Peyer's patch (tissue), 4 donors: ENCODE measurements at regions not wholly inside any gene's neighbourhood (a gene's known extent, or its start where the extent isn't known, plus 50 kb on each side); places are given as distances from the start of the nearest gene placed in this dataset.

Experiments
- CTCF ChIP-seq, 6 experiments: fragments of 450-650 bp in 4 of 6; fragments of 200-600 bp in 2 of 6; sonication (generic) in 1 of 6; IDR thresholded peaks; one replicate each; pipeline ENCODE4 v1.5.1; 2017 to 2019; ENCODE audit warnings: antibody characterized with exemption in 6 of 6, mild to moderate bottlenecking in 3 of 6, moderate library complexity in 1 of 6
- POLR2A ChIP-seq, 2 donors: fragments of 450-650 bp; IDR thresholded peaks; one replicate each; pipeline ENCODE4 v1.5.1; 2017; ENCODE audit warnings: antibody characterized with exemption in 2 of 2, mild to moderate bottlenecking in 2 of 2, moderate library complexity in 2 of 2

- TF ChIP-seq CTCF (IDR thresholded peaks at IDR 0.05) (no peak), POLR2A (IDR thresholded peaks at IDR 0.05) (no peak)
Measured at GRCh38 chr6:71364889-71365542, 76.4 kb downstream of the OGFRL1 start.
